ENCODE measurements at regions not wholly inside any gene's neighbourhood (a gene's known extent, or its start where the extent isn't known, plus 50 kb on each side); places are given as distances from the start of the nearest gene placed in this dataset.

DNA sequence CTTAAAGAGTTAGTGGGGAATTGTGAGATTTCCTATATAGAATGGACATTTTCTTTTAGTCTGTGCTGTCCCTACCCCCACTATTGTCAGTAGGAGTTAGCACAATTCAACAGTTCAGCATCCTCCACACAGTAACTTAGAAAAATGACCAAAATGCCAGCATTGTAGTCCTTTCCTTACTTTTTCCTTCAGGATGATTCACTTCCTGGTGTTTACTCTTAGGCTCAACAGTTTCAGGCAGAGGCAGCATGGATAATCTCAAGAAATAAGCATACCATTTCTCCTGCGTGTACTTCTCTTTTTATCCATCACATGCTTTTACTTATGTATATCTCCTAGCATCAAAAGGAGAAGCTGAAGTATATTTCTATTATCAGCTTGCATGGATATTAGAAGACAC lies 683.4 kb downstream of the SLC16A7 start:
- DNase-seq (ENCODE audit: extremely low read depth, low read depth): no peak
- H3K4me3 ChIP-seq (replicated peaks; ENCODE audit: low read depth, low read length): no peak overlapping the region
- TF ChIP-seq, protein P1, sequence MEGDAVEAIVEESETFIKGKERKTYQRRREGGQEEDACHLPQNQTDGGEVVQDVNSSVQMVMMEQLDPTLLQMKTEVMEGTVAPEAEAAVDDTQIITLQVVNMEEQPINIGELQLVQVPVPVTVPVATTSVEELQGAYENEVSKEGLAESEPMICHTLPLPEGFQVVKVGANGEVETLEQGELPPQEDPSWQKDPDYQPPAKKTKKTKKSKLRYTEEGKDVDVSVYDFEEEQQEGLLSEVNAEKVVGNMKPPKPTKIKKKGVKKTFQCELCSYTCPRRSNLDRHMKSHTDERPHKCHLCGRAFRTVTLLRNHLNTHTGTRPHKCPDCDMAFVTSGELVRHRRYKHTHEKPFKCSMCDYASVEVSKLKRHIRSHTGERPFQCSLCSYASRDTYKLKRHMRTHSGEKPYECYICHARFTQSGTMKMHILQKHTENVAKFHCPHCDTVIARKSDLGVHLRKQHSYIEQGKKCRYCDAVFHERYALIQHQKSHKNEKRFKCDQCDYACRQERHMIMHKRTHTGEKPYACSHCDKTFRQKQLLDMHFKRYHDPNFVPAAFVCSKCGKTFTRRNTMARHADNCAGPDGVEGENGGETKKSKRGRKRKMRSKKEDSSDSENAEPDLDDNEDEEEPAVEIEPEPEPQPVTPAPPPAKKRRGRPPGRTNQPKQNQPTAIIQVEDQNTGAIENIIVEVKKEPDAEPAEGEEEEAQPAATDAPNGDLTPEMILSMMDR (IDR thresholded peaks at IDR 0.05; ENCODE audit: low read depth, low read length, missing control alignments): no peak

DNA sequence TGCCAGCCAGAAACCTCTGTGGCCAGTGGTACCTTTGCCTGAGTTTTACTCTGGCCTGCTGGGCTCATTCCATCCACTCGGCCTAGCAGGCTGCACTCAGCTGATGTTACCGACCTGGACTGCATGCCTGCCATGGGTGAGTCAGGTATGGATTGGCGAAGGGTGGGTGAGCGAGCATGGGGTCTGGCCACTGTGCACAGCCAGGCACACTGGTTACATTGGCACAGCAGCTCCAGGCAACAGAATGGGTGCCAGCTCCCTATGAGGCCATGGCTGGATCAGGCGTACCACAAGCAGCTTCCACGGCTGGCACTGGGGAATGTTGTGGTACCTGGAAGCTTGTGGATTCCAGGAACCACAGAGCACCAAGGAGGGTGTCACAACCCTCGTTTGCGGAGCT lies 685.7 kb downstream of the SLC16A7 start:
- no peak for DNase-seq (ENCODE audit: extremely low read depth, low read depth)
- no peak overlapping the region for H3K4me3 ChIP-seq (replicated peaks; ENCODE audit: low read depth, low read length)
- TF ChIP-seq, protein P1 (IDR thresholded peaks at IDR 0.05; ENCODE audit: low read depth, low read length, missing control alignments): no peak

DNA sequence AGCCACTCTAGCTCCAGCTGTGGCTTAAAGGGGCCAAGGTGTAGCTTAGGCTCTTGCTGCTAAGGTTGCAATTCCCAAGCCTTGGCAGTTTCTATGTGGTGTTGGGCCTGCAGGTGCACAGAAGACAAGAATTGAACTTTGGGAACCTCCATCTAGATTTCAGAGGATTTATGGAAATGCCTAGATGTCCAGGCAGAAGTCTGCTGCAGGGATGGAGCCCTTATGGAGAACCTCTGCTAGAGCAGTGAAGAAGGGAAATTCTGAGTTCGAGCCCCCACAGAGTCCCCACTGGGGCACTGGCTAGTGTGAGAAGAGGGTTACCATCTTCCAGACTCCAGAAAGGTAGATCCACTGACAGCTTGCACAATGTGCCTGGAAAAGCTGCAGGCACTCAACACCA lies 694.7 kb downstream of the SLC16A7 start:
- no peak for DNase-seq (ENCODE audit: extremely low read depth, low read depth)
- H3K4me3 ChIP-seq (replicated peaks; ENCODE audit: low read depth, low read length): no peak overlapping the region
- TF ChIP-seq, protein P1 (IDR thresholded peaks at IDR 0.05; ENCODE audit: low read depth, low read length, missing control alignments): no peak

DNA sequence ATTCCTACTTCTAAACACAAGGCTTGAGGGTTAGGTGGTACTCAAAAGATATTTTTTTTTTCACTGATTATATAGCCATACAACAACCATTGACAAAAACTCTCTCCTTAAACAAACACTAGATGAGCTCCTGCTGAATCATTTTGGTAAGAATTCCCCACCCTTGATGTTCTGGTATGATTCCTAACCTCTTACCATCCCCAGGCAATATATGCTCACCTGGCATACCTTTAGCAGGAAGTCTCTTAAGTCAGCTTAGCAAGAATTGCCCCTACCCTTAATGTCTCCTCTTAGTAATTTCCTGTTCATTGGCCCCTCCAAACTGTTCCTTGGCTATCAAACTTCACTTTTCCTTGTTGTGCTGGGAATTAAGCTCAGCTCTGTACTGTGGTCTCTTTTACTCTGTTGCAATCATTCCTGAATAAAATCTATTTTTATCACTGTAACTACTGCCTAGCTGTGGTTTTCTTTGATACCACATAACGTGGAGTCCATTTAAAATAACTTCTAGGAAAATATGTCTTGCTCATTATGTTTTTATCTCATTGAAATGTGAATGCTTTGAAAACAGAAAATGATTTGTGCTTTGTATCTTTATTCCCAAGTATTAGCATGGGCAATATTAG lies 712.6 kb downstream of the SLC16A7 start:
- no peak overlapping the region for H3K4me3 ChIP-seq (replicated peaks; ENCODE audit: low read depth, low read length)
- TF ChIP-seq, protein P1 (IDR thresholded peaks at IDR 0.05; ENCODE audit: low read depth, low read length, missing control alignments): no peak
- no peak for DNase-seq (ENCODE audit: extremely low read depth, low read depth)

DNA sequence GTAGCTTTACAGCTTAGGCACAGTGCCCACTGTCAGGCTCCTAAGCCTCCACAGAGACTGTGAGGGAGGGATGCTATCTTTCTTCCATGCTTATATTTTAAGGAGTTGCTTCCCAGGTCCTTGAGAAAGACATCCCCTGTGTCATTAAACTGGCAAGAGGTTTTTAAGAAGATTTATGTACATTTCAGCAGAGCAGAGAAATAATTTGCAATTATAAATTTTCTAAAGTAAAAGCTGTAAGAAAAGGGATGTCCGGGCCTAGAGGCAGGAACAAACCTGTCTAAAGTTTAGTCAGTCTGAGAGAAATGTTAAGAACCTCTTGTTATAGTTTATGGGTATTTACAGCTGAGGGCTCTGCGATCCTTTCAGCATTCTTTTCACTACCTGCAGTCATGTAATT lies 716.1 kb downstream of the SLC16A7 start:
- no peak overlapping the region for H3K4me3 ChIP-seq (replicated peaks; ENCODE audit: low read depth, low read length)
- no peak for DNase-seq (ENCODE audit: extremely low read depth, low read depth)
- TF ChIP-seq, protein P1 (IDR thresholded peaks at IDR 0.05; ENCODE audit: low read depth, low read length, missing control alignments): no peak

DNA sequence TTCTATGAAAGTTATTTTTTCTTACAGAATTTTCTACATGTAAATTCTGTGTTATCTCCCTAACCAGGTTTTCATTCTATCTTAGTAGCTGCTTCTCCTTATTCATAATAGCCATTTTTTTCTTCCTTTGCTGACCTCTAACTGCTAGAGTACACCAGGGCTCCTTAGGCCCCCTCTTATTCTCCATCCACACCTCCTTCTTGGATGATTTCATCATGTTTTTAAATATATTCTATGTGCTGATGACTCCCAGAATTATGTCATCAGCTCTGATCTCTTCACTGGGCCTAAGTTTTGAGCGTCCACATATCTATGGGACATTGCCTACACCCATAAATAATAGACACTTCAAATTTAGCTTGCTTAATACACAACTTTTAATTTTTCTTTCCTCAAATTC lies 721.5 kb downstream of the SLC16A7 start:
- TF ChIP-seq, protein P1 (IDR thresholded peaks at IDR 0.05; ENCODE audit: low read depth, low read length, missing control alignments): no peak
- H3K4me3 ChIP-seq (replicated peaks; ENCODE audit: low read depth, low read length): no peak overlapping the region
- DNase-seq (ENCODE audit: extremely low read depth, low read depth): no peak

DNA sequence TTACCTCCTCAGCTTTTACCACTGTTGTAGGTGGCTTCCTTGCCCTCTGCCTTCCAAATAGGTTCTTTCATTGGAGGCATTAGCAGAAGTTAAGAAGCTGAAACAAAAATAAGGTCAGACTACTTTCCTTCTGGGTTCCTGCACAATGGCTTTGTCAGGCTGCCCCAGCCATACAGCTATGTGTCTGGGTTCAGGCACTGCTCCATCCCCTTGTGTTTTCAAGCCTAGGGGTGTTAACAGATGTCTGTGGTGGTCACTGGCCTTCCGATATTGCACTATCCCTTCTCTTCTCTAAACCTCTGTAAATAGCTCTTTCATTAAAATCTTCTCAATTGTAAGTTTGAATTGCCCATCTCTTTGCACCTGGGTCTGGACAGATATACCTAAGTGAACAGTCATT lies 728.9 kb downstream of the SLC16A7 start:
- DNase-seq (ENCODE audit: extremely low read depth, low read depth): no peak
- TF ChIP-seq, protein P1 (IDR thresholded peaks at IDR 0.05; ENCODE audit: low read depth, low read length, missing control alignments): no peak
- no peak overlapping the region for H3K4me3 ChIP-seq (replicated peaks; ENCODE audit: low read depth, low read length)

Data from HFF-Myc (cell line).